Hepatocyte (in vitro differentiated cells): ENCODE measurements at regions not wholly inside any gene's neighbourhood (a gene's known extent, or its start where the extent isn't known, plus 50 kb on each side); places are given as distances from the start of the nearest gene placed in this dataset.

Experiments used
- CTCF ChIP-seq: fragments of 200-600 bp; sonication (generic); IDR thresholded peaks from 2 replicates; pipeline ENCODE4 v1.5.1; 2016; ENCODE audit warnings: antibody characterized with exemption, mild to moderate bottlenecking; ENCODE audit not compliant: poor library complexity
- EZH2 ChIP-seq: fragments of 200-600 bp; sonication (generic); IDR thresholded peaks from 2 replicates; pipeline ENCODE4 v1.6.1; 2016; ENCODE audit warnings: antibody characterized with exemption, mild to moderate bottlenecking, borderline replicate concordance

- TF ChIP-seq EZH2: no peak
- TF ChIP-seq CTCF: no peak
These were observed 184.0 kb downstream of the MIS18A start for GRCh38 chr21:32094804-32095203.
